Right renal cortex interstitium (tissue), 3 donors: ENCODE measurements at regions not wholly inside any gene's neighbourhood (a gene's known extent, or its start where the extent isn't known, plus 50 kb on each side); places are given as distances from the start of the nearest gene placed in this dataset.

Source experiments
- DNase-seq, 3 donors: peaks; one replicate each; pipeline ENCODE4 v3.0.0-alpha.2; 2013; ENCODE audit warnings: low read depth in 3 of 3, low spot score in 2 of 3

GRCh38 chr12:84807249-84807648, 105.3 kb downstream of the SLC6A15 start:
- DNase-seq, result no peak

- no peak for DNase-seq
These were observed 107.1 kb downstream of the SLC6A15 start for GRCh38 chr12:84805474-84805858.

GRCh38 chr12:84804691-84805473, 107.7 kb downstream of the SLC6A15 start:
- DNase-seq, result no peak

- no peak for DNase-seq
These were observed 108.9 kb downstream of the SLC6A15 start for GRCh38 chr12:84803661-84804060.

GRCh38 chr12:84802161-84802560, 110.4 kb downstream of the SLC6A15 start:
- no peak for DNase-seq

- DNase-seq, result no peak
These were observed 118.8 kb downstream of the SLC6A15 start for GRCh38 chr12:84793558-84794367.

GRCh38 chr12:84791444-84791843, 121.2 kb downstream of the SLC6A15 start:
- no peak for DNase-seq

GRCh38 chr12:84789184-84789583, 123.4 kb downstream of the SLC6A15 start:
- no peak for DNase-seq

GRCh38 chr12:84787253-84787652, 125.3 kb downstream of the SLC6A15 start:
- no peak for DNase-seq

- DNase-seq, result no peak
These were observed 126.0 kb downstream of the SLC6A15 start for GRCh38 chr12:84786622-84787021.

- no peak for DNase-seq
These were observed 126.6 kb downstream of the SLC6A15 start for GRCh38 chr12:84785951-84786350.

GRCh38 chr12:84785281-84785680, 127.3 kb downstream of the SLC6A15 start:
- DNase-seq, result no peak

- DNase-seq, result no peak
These were observed 133.4 kb downstream of the SLC6A15 start for GRCh38 chr12:84779169-84779568.

GRCh38 chr12:84772281-84772680, 140.3 kb downstream of the SLC6A15 start:
- DNase-seq, result no peak

- DNase-seq, result no peak
These were observed 145.5 kb downstream of the SLC6A15 start for GRCh38 chr12:84767079-84767478.

- DNase-seq, result no peak
These were observed 146.2 kb downstream of the SLC6A15 start for GRCh38 chr12:84766375-84766774.

GRCh38 chr12:84764001-84764400, 148.6 kb downstream of the SLC6A15 start:
- DNase-seq, result no peak

GRCh38 chr12:84763107-84763506, 149.5 kb downstream of the SLC6A15 start:
- no peak for DNase-seq

GRCh38 chr12:84760091-84760865, 152.3 kb downstream of the SLC6A15 start:
- DNase-seq, result no peak

- DNase-seq, result no peak
These were observed 154.6 kb downstream of the SLC6A15 start for GRCh38 chr12:84757978-84758377.

- DNase-seq, result no peak
These were observed 155.6 kb downstream of the SLC6A15 start for GRCh38 chr12:84756961-84757360.
